CD14-positive monocyte (primary cell): ENCODE measurements at regions not wholly inside any gene's neighbourhood (a gene's known extent, or its start where the extent isn't known, plus 50 kb on each side); places are given as distances from the start of the nearest gene placed in this dataset.

Experiments used
- DNase-seq, 3 donors: peaks; one replicate each; pipeline ENCODE4 v3.0.0-alpha.2; 2011 to 2022
- H2AFZ ChIP-seq: 2 replicates; pipeline ENCODE4 v1.6.0; 2012; ENCODE audit warnings: mild to moderate bottlenecking, low read depth, low read length, inconsistent platforms; ENCODE audit not compliant: insufficient read depth, poor library complexity, severe bottlenecking
- H3K27ac ChIP-seq, 2 donors: 1 replicate in 1 of 2; 2 replicates in 1 of 2; pipeline ENCODE4 v1.5.1; 2012 to 2013; ENCODE audit warnings: low read length in 2 of 2, control low read depth in 1 of 2, inconsistent platforms in 1 of 2, low read depth in 1 of 2, mild to moderate bottlenecking in 1 of 2
- H3K27me3 ChIP-seq, 2 donors: one replicate each; pipeline versions ENCODE4 v1.6.0 to v1.6.1; 2011 to 2013; ENCODE audit warnings: low read length in 2 of 2; ENCODE audit not compliant: control insufficient read depth in 2 of 2, insufficient read depth in 2 of 2
- H3K36me3 ChIP-seq, 2 donors: replicated peaks in 1 of 2; 1 replicate in 1 of 2; 2 replicates in 1 of 2; pipeline versions ENCODE4 v1.5.1 to v1.6.1; 2012 to 2013; ENCODE audit warnings: low read length in 2 of 2, control low read depth in 1 of 2, inconsistent platforms in 1 of 2, mild to moderate bottlenecking in 1 of 2; ENCODE audit not compliant: insufficient read depth in 2 of 2, control insufficient read depth in 1 of 2
- H3K4me1 ChIP-seq, 2 donors: 1 replicate in 1 of 2; 2 replicates in 1 of 2; pipeline versions ENCODE4 v1.5.1 to v1.6.1; 2012 to 2013; ENCODE audit warnings: low read length in 2 of 2, control low read depth in 1 of 2, inconsistent platforms in 1 of 2, mild to moderate bottlenecking in 1 of 2, moderate library complexity in 1 of 2; ENCODE audit not compliant: insufficient read depth in 2 of 2, control insufficient read depth in 1 of 2
- H3K4me2 ChIP-seq: replicated peaks from 2 replicates; pipeline ENCODE3; 2012; ENCODE audit warnings: low read length, moderate library complexity, mild to moderate bottlenecking; ENCODE audit not compliant: poor library complexity, severe bottlenecking; ENCODE audit errors: extremely low read depth
- H3K4me3 ChIP-seq, 3 experiments: fragments of 200-600 bp in 1 of 3; sonication (generic) in 1 of 3; replicated peaks in 1 of 3; 1 replicate in 2 of 3; 2 replicates in 1 of 3; pipeline ENCODE4 v1.5.1; 2011 to 2013; ENCODE audit warnings: low read length in 3 of 3, mild to moderate bottlenecking in 3 of 3, control low read depth in 2 of 3, low read depth in 2 of 3, inconsistent platforms in 1 of 3, moderate library complexity in 1 of 3
- H3K79me2 ChIP-seq: 2 replicates; pipeline ENCODE4 v1.6.0; 2012; ENCODE audit warnings: mild to moderate bottlenecking, control low read depth, inconsistent platforms, low read length, moderate library complexity; ENCODE audit not compliant: insufficient read depth
- H3K9ac ChIP-seq: 2 replicates; pipeline ENCODE4 v1.6.0; 2017; ENCODE audit warnings: low read length, mild to moderate bottlenecking; ENCODE audit not compliant: insufficient read depth, poor library complexity, severe bottlenecking
- H3K9me3 ChIP-seq, 2 donors: replicated peaks in 1 of 2; 1 replicate in 1 of 2; 2 replicates in 1 of 2; pipeline versions ENCODE4 v1.5.1 to v1.6.1; 2012 to 2013; ENCODE audit warnings: low read length in 2 of 2, control low read depth in 1 of 2; ENCODE audit not compliant: control insufficient read depth in 1 of 2, insufficient read depth in 1 of 2
- H4K20me1 ChIP-seq: 2 replicates; pipeline ENCODE4 v1.6.0; 2012; ENCODE audit warnings: mild to moderate bottlenecking, low read length, control low read depth, moderate library complexity; ENCODE audit not compliant: insufficient read depth
- H3K27ac Mint-ChIP-seq, 7 donors: one replicate each; pipeline ENCODE4 v1.8.0; 2020; ENCODE audit warnings: mild to moderate bottlenecking in 7 of 7, mixed read lengths in 7 of 7, moderate library complexity in 6 of 7, inconsistent platforms in 2 of 7
- H3K27me3 Mint-ChIP-seq, 3 donors: one replicate each; pipeline ENCODE4 v1.8.0; 2021 to 2022; ENCODE audit warnings: low read depth in 3 of 3, mild to moderate bottlenecking in 3 of 3, mixed read lengths in 3 of 3, moderate library complexity in 3 of 3, inconsistent platforms in 1 of 3
- H3K36me3 Mint-ChIP-seq, 2 donors: one replicate each; pipeline ENCODE4 v1.8.0; 2020; ENCODE audit warnings: mixed read lengths in 2 of 2, inconsistent platforms in 1 of 2, mild to moderate bottlenecking in 1 of 2
- H3K4me1 Mint-ChIP-seq: one replicate; pipeline ENCODE4 v1.8.0; 2020; ENCODE audit warnings: mild to moderate bottlenecking, mixed read lengths
- H3K4me3 Mint-ChIP-seq, 2 donors: one replicate each; pipeline ENCODE4 v1.8.0; 2020; ENCODE audit warnings: mild to moderate bottlenecking in 2 of 2, mixed read lengths in 2 of 2, moderate library complexity in 1 of 2
- H3K9me3 Mint-ChIP-seq, 7 donors: one replicate each; pipeline ENCODE4 v1.8.0; 2020 to 2022; ENCODE audit warnings: mixed read lengths in 7 of 7, mild to moderate bottlenecking in 6 of 7, moderate library complexity in 6 of 7, inconsistent platforms in 2 of 7
- WGBS: methylation state at CpG from one replicate; pipeline ENCODE4 v1.1.5; 2013; ENCODE audit warnings: missing lambda C conversion rate; ENCODE audit not compliant: insufficient coverage; 5-methylcytosine and 5-hydroxymethylcytosine counted together
- intact Hi-C, 2 donors: fragments of 100-400 bp; cut with micrococcal nuclease; formaldehyde crosslinking; loops; one replicate each; pipeline versions ENCODE4 v1.15.0 to v1.15.1; 2023
- TF ChIP-seq, protein P1 (sequence below): fragments of 200-600 bp; IDR thresholded peaks from one replicate; pipeline ENCODE4 v1.8.0; 2022; ENCODE audit warnings: antibody characterized with exemption, mild to moderate bottlenecking

DNA sequence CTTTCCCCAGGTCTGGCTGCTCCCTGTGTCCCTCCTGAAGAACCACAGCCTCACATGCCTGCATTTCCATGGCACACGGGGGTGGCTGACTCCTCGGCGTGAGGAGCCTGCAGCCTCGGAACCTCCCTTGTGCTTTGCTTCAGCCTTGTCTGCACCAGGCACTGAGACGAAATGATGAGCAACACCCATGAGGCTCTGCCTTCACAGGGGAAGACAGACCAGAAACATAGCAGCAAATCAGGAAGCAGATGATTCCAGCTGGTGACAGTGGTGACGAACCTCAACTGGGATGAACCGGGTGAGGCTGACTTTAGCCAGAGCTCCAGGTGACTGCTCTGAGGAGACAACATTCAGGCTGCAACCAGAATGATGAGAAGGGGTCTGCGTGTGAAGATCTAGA lies 84.5 kb upstream of the SMNDC1 start:
- Histone ChIP-seq H3K27ac (no peak overlapping the region), H3K79me2 (no peaks in the 10 kb centered on the region), H3K4me2 (no peak overlapping the region), H3K4me3 (no peak overlapping the region), H3K4me1 (peaks cover 3 to 30% of the 10 kb centered on the region in 2 donors), H2AFZ (peak overlapping the region; percentile 59), H3K36me3 (no peaks in the 10 kb centered on the region), H3K27me3 (no peaks in the 10 kb centered on the region), H3K9me3 (no peaks in the 10 kb centered on the region), H4K20me1 (no peaks in the 10 kb centered on the region), H3K9ac (no peak overlapping the region)
- intact Hi-C loops = no loop called here
- TF ChIP-seq, protein P1, sequence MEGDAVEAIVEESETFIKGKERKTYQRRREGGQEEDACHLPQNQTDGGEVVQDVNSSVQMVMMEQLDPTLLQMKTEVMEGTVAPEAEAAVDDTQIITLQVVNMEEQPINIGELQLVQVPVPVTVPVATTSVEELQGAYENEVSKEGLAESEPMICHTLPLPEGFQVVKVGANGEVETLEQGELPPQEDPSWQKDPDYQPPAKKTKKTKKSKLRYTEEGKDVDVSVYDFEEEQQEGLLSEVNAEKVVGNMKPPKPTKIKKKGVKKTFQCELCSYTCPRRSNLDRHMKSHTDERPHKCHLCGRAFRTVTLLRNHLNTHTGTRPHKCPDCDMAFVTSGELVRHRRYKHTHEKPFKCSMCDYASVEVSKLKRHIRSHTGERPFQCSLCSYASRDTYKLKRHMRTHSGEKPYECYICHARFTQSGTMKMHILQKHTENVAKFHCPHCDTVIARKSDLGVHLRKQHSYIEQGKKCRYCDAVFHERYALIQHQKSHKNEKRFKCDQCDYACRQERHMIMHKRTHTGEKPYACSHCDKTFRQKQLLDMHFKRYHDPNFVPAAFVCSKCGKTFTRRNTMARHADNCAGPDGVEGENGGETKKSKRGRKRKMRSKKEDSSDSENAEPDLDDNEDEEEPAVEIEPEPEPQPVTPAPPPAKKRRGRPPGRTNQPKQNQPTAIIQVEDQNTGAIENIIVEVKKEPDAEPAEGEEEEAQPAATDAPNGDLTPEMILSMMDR = no peak
- DNase-seq = peak; percentile 27 to 61 (median 40)
- peaks cover 31% of the 10 kb centered on the region for H3K4me1 Mint-ChIP-seq
- H3K36me3 Mint-ChIP-seq = no peaks in the 10 kb centered on the region
- H3K4me3 Mint-ChIP-seq = no peak overlapping the region
- H3K9me3 Mint-ChIP-seq = no peaks in the 10 kb centered on the region
- peak overlapping the region in 3 of 7 donors; percentile 9 to 67 (median 35) for H3K27ac Mint-ChIP-seq
- peaks cover 2 to 7% (median 2%) of the 10 kb centered on the region in 3 donors for H3K27me3 Mint-ChIP-seq
- 53% methylated on average over 8 of the region's 8 CpGs for WGBS

DNA sequence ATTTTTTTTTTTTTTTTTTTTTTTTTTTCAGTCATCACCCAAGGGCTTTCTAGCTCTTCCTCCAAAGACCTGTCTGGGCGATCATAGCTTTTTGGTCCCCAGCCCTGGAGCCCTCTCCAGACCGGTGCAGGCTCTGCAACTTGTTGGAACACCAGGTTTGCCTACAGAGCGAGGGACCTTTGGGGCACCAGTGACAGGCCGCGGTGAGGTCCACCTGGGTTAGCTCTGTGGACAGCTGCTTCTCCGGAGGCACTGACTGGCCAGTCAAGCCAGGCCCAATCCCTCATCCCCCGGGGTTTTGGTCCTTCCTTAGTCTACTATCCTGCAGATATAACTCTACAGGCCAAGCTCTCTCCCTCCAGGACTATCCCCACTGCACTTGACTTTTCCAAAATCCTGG lies 86.8 kb upstream of the SMNDC1 start:
- Histone ChIP-seq H3K9ac (no peak overlapping the region), H3K27ac (no peak overlapping the region), H3K4me3 (no peak overlapping the region), H3K27me3 (no peaks in the 10 kb centered on the region), H3K4me2 (no peak overlapping the region), H3K36me3 (no peaks in the 10 kb centered on the region), H3K79me2 (no peaks in the 10 kb centered on the region), H3K4me1 (peaks cover 3 to 30% of the 10 kb centered on the region in 2 donors), H2AFZ (no peak overlapping the region), H3K9me3 (no peaks in the 10 kb centered on the region), H4K20me1 (no peaks in the 10 kb centered on the region)
- intact Hi-C loops = no loop called here
- Mint-ChIP-seq H3K27ac (no peak overlapping the region), H3K4me3 (no peak overlapping the region), H3K36me3 (no peaks in the 10 kb centered on the region), H3K9me3 (peaks cover 0 to 2% (median 0%) of the 10 kb centered on the region in 7 donors), H3K27me3 (peaks cover 4 to 7% (median 5%) of the 10 kb centered on the region in 3 donors), H3K4me1 (peaks cover 31% of the 10 kb centered on the region)
- TF ChIP-seq, protein P1 = no peak
- DNase-seq = no peak
- WGBS = 97% methylated on average over 7 of the region's 7 CpGs
